B cell (primary cell): ENCODE measurements at regions not wholly inside any gene's neighbourhood (a gene's known extent, or its start where the extent isn't known, plus 50 kb on each side); places are given as distances from the start of the nearest gene placed in this dataset.

ENCODE experiments used
- ATAC-seq: fragments of 200-7000 bp; cut with Tn5 transposase; one replicate; pipeline ENCODE4 v1.10.0; 2021; ENCODE audit warnings: low read depth, mild to moderate bottlenecking, moderate number of reproducible peaks, moderate library complexity
- CTCF ChIA-PET: fragments of 350-600 bp; sonication (Branson Sonifier 250); formaldehyde crosslinking; loops from one replicate; lab custom pipeline; 2021; ENCODE audit warnings: antibody characterized with exemption, inconsistent platforms; lab: Charles Lee
- POLR2A ChIA-PET: fragments of 350-600 bp; sonication (Branson Sonifier 250); formaldehyde crosslinking; loops from one replicate; lab custom pipeline; 2021; ENCODE audit warnings: antibody characterized with exemption; lab: Charles Lee
- DNase-seq: peaks from one replicate; pipeline ENCODE4 v3.0.0; 2013
- H2AFZ ChIP-seq: 2 replicates; pipeline ENCODE4 v1.6.1; 2012; ENCODE audit warnings: mild to moderate bottlenecking, low read depth, low read length; ENCODE audit not compliant: insufficient read depth, poor library complexity, severe bottlenecking
- H3K27ac ChIP-seq, 2 donors: 1 replicate in 1 of 2; 2 replicates in 1 of 2; pipeline ENCODE4 v1.5.1; 2012 to 2013; ENCODE audit warnings: low read length in 2 of 2, mild to moderate bottlenecking in 2 of 2, moderate library complexity in 1 of 2
- H3K27me3 ChIP-seq, 4 experiments: fragments of 200-600 bp in 1 of 4; sonication (generic) in 1 of 4; replicated peaks in 1 of 4; 1 replicate in 2 of 4; 2 replicates in 2 of 4; pipeline versions ENCODE4 v1.6.1 to v1.7.0; 2013 to 2016; ENCODE audit warnings: low read length in 3 of 4, mild to moderate bottlenecking in 2 of 4, mixed read lengths in 1 of 4, moderate library complexity in 1 of 4; ENCODE audit not compliant: insufficient read depth in 4 of 4, control insufficient read depth in 3 of 4; ENCODE audit errors: control extremely low read depth in 1 of 4
- H3K36me3 ChIP-seq, 2 experiments: replicated peaks in 1 of 2; 1 replicate in 1 of 2; 2 replicates in 1 of 2; pipeline versions ENCODE4 v1.6.1 to v1.7.1; 2013; ENCODE audit warnings: low read length in 1 of 2; ENCODE audit not compliant: insufficient read depth in 2 of 2, control insufficient read depth in 1 of 2; ENCODE audit errors: control extremely low read depth in 1 of 2, extremely low read depth in 1 of 2
- H3K4me1 ChIP-seq, 2 donors: fragments of 200-600 bp in 1 of 2; sonication (generic) in 1 of 2; 1 replicate in 1 of 2; 2 replicates in 1 of 2; pipeline versions ENCODE4 v1.5.1 to v1.6.1; 2013 to 2017; ENCODE audit warnings: low read length in 2 of 2; ENCODE audit not compliant: control insufficient read depth in 2 of 2, insufficient read depth in 2 of 2
- H3K4me2 ChIP-seq: replicated peaks from 2 replicates; pipeline ENCODE3; 2012; ENCODE audit warnings: mild to moderate bottlenecking, low read depth, low read length; ENCODE audit not compliant: poor library complexity, severe bottlenecking
- H3K4me3 ChIP-seq, 5 experiments: fragments of 200-600 bp in 1 of 5; sonication (generic) in 1 of 5; 1 replicate in 3 of 5; 2 replicates in 2 of 5; pipeline versions ENCODE4 v1.5.1 to v1.7.0; 2011 to 2016; ENCODE audit warnings: low read length in 4 of 5, mild to moderate bottlenecking in 4 of 5, low read depth in 2 of 5, control low read depth in 1 of 5, moderate library complexity in 1 of 5; ENCODE audit not compliant: insufficient read depth in 1 of 5; ENCODE audit errors: control extremely low read depth in 1 of 5, extremely low read depth in 1 of 5
- H3K79me2 ChIP-seq: fragments of 200-600 bp; sonication (generic); one replicate; pipeline ENCODE4 v1.6.0; 2016; ENCODE audit warnings: low read length; ENCODE audit not compliant: control insufficient read depth, insufficient read depth
- H3K9ac ChIP-seq: fragments of 200-600 bp; sonication (generic); 2 replicates; pipeline ENCODE4 v1.6.1; 2017; ENCODE audit warnings: mild to moderate bottlenecking, low read length, moderate library complexity
- H3K9me3 ChIP-seq, 3 donors: one replicate each; pipeline versions ENCODE4 v1.6.1 to v1.7.1; 2013; ENCODE audit warnings: low read length in 2 of 3; ENCODE audit not compliant: control insufficient read depth in 2 of 3, insufficient read depth in 1 of 3; ENCODE audit errors: control extremely low read depth in 1 of 3
- H4K20me1 ChIP-seq: 2 replicates; pipeline ENCODE4 v1.6.0; 2012; ENCODE audit warnings: mild to moderate bottlenecking, low read length; ENCODE audit not compliant: insufficient read depth, control insufficient read depth, poor library complexity, severe bottlenecking
- H3K27ac Mint-ChIP-seq: one replicate; pipeline ENCODE4 v1.8.0; 2021; ENCODE audit warnings: mixed read lengths
- H3K27me3 Mint-ChIP-seq: one replicate; pipeline ENCODE4 v1.8.0; 2021; ENCODE audit warnings: mixed read lengths
- H3K4me1 Mint-ChIP-seq: one replicate; pipeline ENCODE4 v1.8.0; 2021; ENCODE audit warnings: mixed read lengths
- H3K4me3 Mint-ChIP-seq: one replicate; pipeline ENCODE4 v1.8.0; 2021; ENCODE audit warnings: mixed read lengths
- H3K9me3 Mint-ChIP-seq: one replicate; pipeline ENCODE4 v1.8.0; 2022; ENCODE audit warnings: mixed read lengths; ENCODE audit not compliant: insufficient read depth
- EZH2 ChIP-seq: IDR thresholded peaks from 2 replicates; pipeline ENCODE4 v1.6.1; 2012; ENCODE audit warnings: borderline replicate concordance, low read depth, mild to moderate bottlenecking, moderate library complexity, low read length; ENCODE audit not compliant: insufficient read depth, poor library complexity, severe bottlenecking
- WGBS: methylation state at CpG from one replicate; pipeline ENCODE4 v1.1.5; 2013; ENCODE audit warnings: missing lambda C conversion rate; ENCODE audit not compliant: insufficient coverage; 5-methylcytosine and 5-hydroxymethylcytosine counted together
- intact Hi-C: fragments of 100-400 bp; cut with micrococcal nuclease; formaldehyde crosslinking; loops from one replicate; pipeline ENCODE4 v1.10.0; 2022
- TF ChIP-seq, protein P1 (sequence below): fragments of 200-600 bp; IDR thresholded peaks from one replicate; pipeline ENCODE4 v1.8.0; 2022; ENCODE audit warnings: antibody characterized with exemption, mild to moderate bottlenecking

DNA sequence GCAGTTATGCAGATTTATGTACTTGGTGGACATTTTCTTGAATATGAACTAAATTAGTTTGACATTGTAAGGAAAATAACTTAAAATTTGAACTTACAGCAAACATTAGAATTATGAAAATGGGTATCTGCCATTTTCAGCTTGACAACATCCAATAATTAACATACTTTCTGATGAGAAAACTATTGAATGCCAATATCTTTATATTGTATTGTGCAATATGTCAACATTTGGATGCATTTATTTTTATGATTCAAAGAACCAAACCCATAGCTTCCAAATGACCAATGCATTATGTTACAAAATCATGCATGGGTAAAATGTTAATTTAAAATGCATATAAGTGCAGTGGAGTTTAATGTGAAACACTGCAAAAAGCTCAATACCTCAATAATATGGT lies 562.5 kb downstream of the TRAM1L1 start:
- Histone ChIP-seq H3K27ac (no peak overlapping the region), H4K20me1 (no peaks in the 10 kb centered on the region), H3K27me3 (no peaks in the 10 kb centered on the region), H3K4me3 (no peak overlapping the region), H3K36me3 (no peaks in the 10 kb centered on the region), H2AFZ (no peak overlapping the region), H3K9ac (no peak overlapping the region), H3K4me1 (no peaks in the 10 kb centered on the region), H3K4me2 (no peak overlapping the region), H3K9me3 (peaks cover 0 to 3% (median 0%) of the 10 kb centered on the region in 3 donors), H3K79me2 (no peaks in the 10 kb centered on the region)
- ATAC-seq (no peak), DNase-seq (no peak)
- no peaks in the 10 kb centered on the region for H3K27me3 Mint-ChIP-seq
- intact Hi-C loops = no loop called here
- H3K4me1 Mint-ChIP-seq = no peaks in the 10 kb centered on the region
- ChIA-PET CTCF (no interaction called here), POLR2A (no interaction called here)
- no peaks in the 10 kb centered on the region for H3K9me3 Mint-ChIP-seq
- H3K4me3 Mint-ChIP-seq = no peak overlapping the region
- H3K27ac Mint-ChIP-seq = no peak overlapping the region
- no peak for TF ChIP-seq EZH2
- TF ChIP-seq, protein P1, sequence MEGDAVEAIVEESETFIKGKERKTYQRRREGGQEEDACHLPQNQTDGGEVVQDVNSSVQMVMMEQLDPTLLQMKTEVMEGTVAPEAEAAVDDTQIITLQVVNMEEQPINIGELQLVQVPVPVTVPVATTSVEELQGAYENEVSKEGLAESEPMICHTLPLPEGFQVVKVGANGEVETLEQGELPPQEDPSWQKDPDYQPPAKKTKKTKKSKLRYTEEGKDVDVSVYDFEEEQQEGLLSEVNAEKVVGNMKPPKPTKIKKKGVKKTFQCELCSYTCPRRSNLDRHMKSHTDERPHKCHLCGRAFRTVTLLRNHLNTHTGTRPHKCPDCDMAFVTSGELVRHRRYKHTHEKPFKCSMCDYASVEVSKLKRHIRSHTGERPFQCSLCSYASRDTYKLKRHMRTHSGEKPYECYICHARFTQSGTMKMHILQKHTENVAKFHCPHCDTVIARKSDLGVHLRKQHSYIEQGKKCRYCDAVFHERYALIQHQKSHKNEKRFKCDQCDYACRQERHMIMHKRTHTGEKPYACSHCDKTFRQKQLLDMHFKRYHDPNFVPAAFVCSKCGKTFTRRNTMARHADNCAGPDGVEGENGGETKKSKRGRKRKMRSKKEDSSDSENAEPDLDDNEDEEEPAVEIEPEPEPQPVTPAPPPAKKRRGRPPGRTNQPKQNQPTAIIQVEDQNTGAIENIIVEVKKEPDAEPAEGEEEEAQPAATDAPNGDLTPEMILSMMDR = no peak

DNA sequence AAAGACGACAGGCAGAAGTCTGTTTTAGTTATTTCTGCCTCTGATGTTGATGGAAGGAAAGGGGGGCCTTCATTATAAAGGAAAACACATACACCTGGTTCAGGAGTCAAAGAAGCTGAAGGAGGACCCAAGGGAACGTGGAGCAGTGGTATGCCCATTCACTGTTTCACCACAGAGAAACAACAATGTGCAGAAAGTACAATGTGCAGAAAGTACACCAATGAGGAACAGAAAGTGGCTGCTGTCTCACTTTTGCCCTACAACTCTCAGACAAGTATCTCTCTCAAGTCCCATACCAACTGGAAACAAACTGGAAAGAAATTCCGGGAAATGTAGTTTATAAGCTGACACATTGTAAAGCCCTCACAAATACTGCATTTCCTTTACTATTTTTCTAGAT lies 564.5 kb downstream of the TRAM1L1 start:
- peaks cover 0 to 6% (median 0%) of the 10 kb centered on the region in 3 donors for H3K9me3 ChIP-seq
- ChIA-PET POLR2A (no interaction called here), CTCF (no interaction called here)
- H3K4me1 Mint-ChIP-seq = no peaks in the 10 kb centered on the region
- DNase-seq (no peak), ATAC-seq (no peak)
- H3K9ac ChIP-seq = no peak overlapping the region
- H3K4me1 ChIP-seq = no peaks in the 10 kb centered on the region
- WGBS = 29% methylated on average over 1 of the region's 3 CpGs
- intact Hi-C loops = no loop called here
- no peaks in the 10 kb centered on the region for H3K9me3 Mint-ChIP-seq
- H3K4me3 Mint-ChIP-seq = no peak overlapping the region
- no peak overlapping the region for H3K27ac ChIP-seq
- no peak overlapping the region for H3K4me2 ChIP-seq
- no peak overlapping the region for H3K4me3 ChIP-seq
- no peaks in the 10 kb centered on the region for H3K27me3 ChIP-seq
- H3K27me3 Mint-ChIP-seq = no peaks in the 10 kb centered on the region
- H2AFZ ChIP-seq = no peak overlapping the region
- no peak overlapping the region for H3K27ac Mint-ChIP-seq
- TF ChIP-seq EZH2 = no peak
- H3K79me2 ChIP-seq = no peaks in the 10 kb centered on the region
- H4K20me1 ChIP-seq = no peaks in the 10 kb centered on the region
- no peaks in the 10 kb centered on the region for H3K36me3 ChIP-seq
